ENCODE measurements at regions not wholly inside any gene's neighbourhood (a gene's known extent, or its start where the extent isn't known, plus 50 kb on each side); places are given as distances from the start of the nearest gene placed in this dataset.

GRCh38 chr3:166570102-166570501 lies 732.9 kb upstream of the BCHE start:
- ATAC-seq (ENCODE audit: low read depth) = no peak

More at GRCh38 chr3:166570102-166570501, 732.9 kb upstream of the BCHE start:
- Histone ChIP-seq H4K5ac (ENCODE audit: low read depth, low read length) (no peak overlapping the region), H3K4me3 (ENCODE audit: insufficient read depth, low read depth, low read length) (no peak overlapping the region), H3K9me3 (ENCODE audit: control insufficient read depth, insufficient read depth, low read length) (no peaks in the 10 kb centered on the region; the same call in 1 of the 2 replicates), H2BK15ac (ENCODE audit: low read depth, low read length) (no peak overlapping the region), H2AK9ac (replicated peaks; ENCODE audit: low read depth, low read length, poor library complexity) (no peak overlapping the region), H3K9ac (ENCODE audit: low read depth, low read length) (no peak overlapping the region), H3K4me1 (ENCODE audit: control insufficient read depth, insufficient read depth, low read length) (no peaks in the 10 kb centered on the region), H2BK20ac (ENCODE audit: low read depth, low read length) (no peak overlapping the region), H3K56ac (ENCODE audit: extremely low read depth, insufficient read depth, low read length) (no peak overlapping the region), H3K23ac (ENCODE audit: low read depth, low read length) (no peak overlapping the region), H3K36me3 (ENCODE audit: control insufficient read depth, insufficient read depth, low read length) (no peaks in the 10 kb centered on the region), H2BK5ac (ENCODE audit: low read depth, low read length, poor library complexity, severe bottlenecking) (no peak overlapping the region), H2BK120ac (ENCODE audit: low read depth, low read length) (no peak overlapping the region), H4K8ac (ENCODE audit: low read depth in 2 of 2, low read length in 2 of 2) (no peak overlapping the region), H4K91ac (ENCODE audit: insufficient read depth, low read depth, low read length) (no peak overlapping the region), H3K9me1 (ENCODE audit: insufficient read depth, low read length) (no peaks in the 10 kb centered on the region), H3K4me2 (ENCODE audit: low read depth, low read length) (no peak overlapping the region), H3K14ac (replicated peaks; ENCODE audit: low read depth, low read length) (no peak overlapping the region), H3K27me3 (ENCODE audit: control insufficient read depth, insufficient read depth, low read length) (no peaks in the 10 kb centered on the region), H2AK5ac (ENCODE audit: low read depth, low read length) (no peak overlapping the region), H3K4ac (ENCODE audit: low read depth, low read length) (no peak overlapping the region), H3K27ac (ENCODE audit: insufficient read depth, low read length) (no peak overlapping the region), H3K79me1 (ENCODE audit: low read depth in 1 of 2, low read length in 2 of 2) (no peaks in the 10 kb centered on the region), H4K20me1 (ENCODE audit: insufficient read depth, low read length) (no peaks in the 10 kb centered on the region), H2AFZ (replicated peaks; ENCODE audit: low read length, poor library complexity) (no peak overlapping the region), H3K18ac (ENCODE audit: low read depth, low read length) (no peak overlapping the region)
- no peak for TF ChIP-seq CTCF (conservative IDR thresholded peaks at IDR 0.05; ENCODE audit: low read depth, low read length)
- TF ChIP-seq FOS (IDR thresholded peaks at IDR 0.05; ENCODE audit: low read depth, low read length) = no peak
- no peak for TF ChIP-seq RAD21 (IDR thresholded peaks at IDR 0.05; ENCODE audit: low read length)
- no peak for DNase-seq
- CTCF ChIA-PET = no interaction called here
- POLR2A ChIA-PET (ENCODE audit: unreplicated experiment) = no interaction called here
- in situ Hi-C loops (cut with MboI; ENCODE audit: low sequenced_read_pairs) = no loop called here
- intact Hi-C loops (cut with micrococcal nuclease) = no loop called here
- BruUV-seq (replicated peaks) = no TSS peak
- dilution Hi-C loops (cut with HindIII; ENCODE audit: low sequenced_read_pairs, unreplicated experiment) = no loop called here

Measured in IMR-90 (cell line).